ENCODE measurements at regions not wholly inside any gene's neighbourhood (a gene's known extent, or its start where the extent isn't known, plus 50 kb on each side); places are given as distances from the start of the nearest gene placed in this dataset.
A peak's percentile ranks its signal among the peaks of the same experiment; 100 is the strongest.

- intact Hi-C loops (cut with micrococcal nuclease), result loop anchor here (5.0 kb wide), 2 partner anchors 92 to 93 kb away; partner anchors contain the start of gene MSX1
- no peaks in the 10 kb centered on the region for H3K36me3 ChIP-seq (ENCODE audit: control insufficient read depth in 1 of 2, insufficient read depth in 2 of 2, low read length in 2 of 2)
- H3K4me1 ChIP-seq (ENCODE audit: control insufficient read depth in 1 of 2, insufficient read depth in 2 of 2, low read length in 2 of 2), result peaks cover 62 to 77% of the 10 kb centered on the region in 2 experiments
- peak overlapping the region; percentile 81 for H3K4me2 ChIP-seq (ENCODE audit: low read length)
- H3K27ac ChIP-seq (ENCODE audit: low read depth, low read length), result peak overlapping the region; percentile 89
- TF ChIP-seq ELF1 (IDR thresholded peaks at IDR 0.05; ENCODE audit: borderline replicate concordance, low read depth) (no peak), EGR1 (IDR thresholded peaks at IDR 0.05; ENCODE audit: low read depth) (no peak), REST (IDR thresholded peaks at IDR 0.05; ENCODE audit: low read depth) (no peak), ZBTB33 (IDR thresholded peaks at IDR 0.05; ENCODE audit: extremely low read depth, insufficient replicate concordance, low read length) (no peak), MAX (IDR thresholded peaks at IDR 0.05) (no peak), CBX3 (IDR thresholded peaks at IDR 0.05; ENCODE audit: low read depth) (no peak), POLR2A (IDR thresholded peaks at IDR 0.05; ENCODE audit: borderline replicate concordance, extremely low read depth, insufficient read depth, insufficient read length) (no peak), SP1 (IDR thresholded peaks at IDR 0.05; ENCODE audit: low read depth) (no peak), ATF3 (IDR thresholded peaks at IDR 0.05) (no peak), JUND (IDR thresholded peaks at IDR 0.05) (no peak), EZH2phosphoT487 (IDR thresholded peaks at IDR 0.05; ENCODE audit: borderline replicate concordance) (no peak), POLR2AphosphoS5 (IDR thresholded peaks at IDR 0.05; ENCODE audit: low read depth, low read length) (no peak), EZH2 (IDR thresholded peaks at IDR 0.05) (no peak), CTCF (IDR thresholded peaks at IDR 0.05 in 2 of 3, conservative IDR thresholded peaks at IDR 0.05 in 1 of 3; ENCODE audit: borderline replicate concordance in 1 of 3, insufficient read depth in 1 of 3, low read depth in 2 of 3, low read length in 2 of 3) (no peak)
- ChIA-PET POLR2A (interaction anchor here (1.6 kb wide), 1 partner anchor 15 kb away, joined by 5 read pairs; no protein-coding TSS in a partner anchor), CTCF (no interaction called here), RAD21 (ENCODE audit: low non-redundant PET in 1 of 2, low total read pairs in 2 of 2, uncharacterized antibody in 2 of 2, unreplicated experiment in 2 of 2) (interaction anchor here in 1 of 2 experiments (1.3 kb wide), 1 partner anchor 97 kb away, joined by 3 read pairs; no protein-coding TSS in a partner anchor)
- no peaks in the 10 kb centered on the region for H3K27me3 ChIP-seq (ENCODE audit: insufficient read depth, low read length)
- peak; percentile 52 for DNase-seq (ENCODE audit: low read depth, low spot score)
- no peaks in the 10 kb centered on the region for H3K9me3 ChIP-seq (ENCODE audit: control insufficient read depth in 1 of 2, insufficient read depth in 1 of 2, low read depth in 1 of 2, low read length in 2 of 2)
- no peaks in the 10 kb centered on the region for H4K20me1 ChIP-seq (ENCODE audit: insufficient read depth)
- no peak overlapping the region for H2AFZ ChIP-seq (ENCODE audit: low read depth, low read length, poor library complexity, severe bottlenecking)
- H3K79me2 ChIP-seq (ENCODE audit: insufficient read depth, low read length), result no peaks in the 10 kb centered on the region
- no TSS peak for BruUV-seq (replicated peaks)
- H3K4me3 ChIP-seq (replicated peaks in 1 of 2; ENCODE audit: low read depth in 1 of 2, low read length in 2 of 2), result peak overlapping the region; percentile 21 to 45
- peak overlapping the region; percentile 69 for H3K9ac ChIP-seq (ENCODE audit: low read length)
- ATAC-seq, result peak; percentile 13
- no peaks in the 10 kb centered on the region for H3K9me2 ChIP-seq (ENCODE audit: insufficient read depth)
Observed at GRCh38 chr4:4763822-4764557, 95.5 kb upstream of the MSX1 start.
